NCI-H2107 treated with DMSO at 0.1 percent for 48 hours (cell line): ENCODE measurements at regions not wholly inside any gene's neighbourhood (a gene's known extent, or its start where the extent isn't known, plus 50 kb on each side); places are given as distances from the start of the nearest gene placed in this dataset.

Experiments used
- DNase-seq: peaks from one replicate; lab custom pipeline; 2025; ENCODE audit not compliant: unreplicated experiment; lab: John Stamatoyannopoulos, UW

DNA sequence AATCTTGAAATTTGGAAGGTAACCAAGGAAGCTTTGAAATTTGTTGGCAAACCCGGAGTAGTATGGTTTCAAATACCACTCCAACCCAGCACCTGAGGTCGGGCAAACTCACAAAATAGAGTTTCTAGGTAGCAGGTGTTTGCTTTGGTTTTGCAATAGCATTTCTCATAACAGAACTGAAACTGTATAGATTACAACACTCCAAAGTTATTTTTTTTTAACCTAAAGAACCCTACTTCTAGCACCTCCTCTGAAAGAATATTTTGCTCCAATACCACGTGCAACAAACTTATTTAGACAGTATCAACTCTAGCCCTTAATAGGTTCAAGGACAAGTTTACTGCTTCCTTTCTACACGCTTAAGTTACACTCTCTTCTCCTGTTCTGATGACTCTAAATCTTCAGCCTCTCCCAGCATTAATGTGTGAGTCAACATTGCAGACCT, 178.5 kb upstream of the FMN2 start:
- DNase-seq = no peak

DNA sequence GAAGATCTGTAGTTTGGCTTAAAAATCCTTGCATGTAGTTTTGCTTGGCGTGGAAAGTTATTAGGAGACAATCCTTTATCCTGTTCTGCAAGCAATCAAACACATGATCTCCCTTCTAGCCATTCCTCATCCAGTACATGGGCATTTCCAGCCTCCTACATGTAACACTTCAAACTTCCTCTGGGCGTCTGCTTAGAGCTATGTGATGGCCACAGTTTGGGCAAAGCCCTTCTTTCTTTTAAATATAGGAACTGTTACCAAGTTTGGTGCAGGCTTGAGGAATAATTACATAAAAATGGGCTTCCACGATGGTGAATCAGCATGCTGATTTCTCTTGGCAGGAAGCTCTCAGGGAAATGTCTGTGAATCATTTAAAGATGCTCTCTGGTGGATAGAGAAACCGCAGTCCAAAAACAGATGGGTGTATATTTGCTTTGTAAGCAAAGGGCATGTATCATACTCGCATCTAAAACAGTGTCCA, 176.9 kb upstream of the FMN2 start:
- DNase-seq = no peak

DNA sequence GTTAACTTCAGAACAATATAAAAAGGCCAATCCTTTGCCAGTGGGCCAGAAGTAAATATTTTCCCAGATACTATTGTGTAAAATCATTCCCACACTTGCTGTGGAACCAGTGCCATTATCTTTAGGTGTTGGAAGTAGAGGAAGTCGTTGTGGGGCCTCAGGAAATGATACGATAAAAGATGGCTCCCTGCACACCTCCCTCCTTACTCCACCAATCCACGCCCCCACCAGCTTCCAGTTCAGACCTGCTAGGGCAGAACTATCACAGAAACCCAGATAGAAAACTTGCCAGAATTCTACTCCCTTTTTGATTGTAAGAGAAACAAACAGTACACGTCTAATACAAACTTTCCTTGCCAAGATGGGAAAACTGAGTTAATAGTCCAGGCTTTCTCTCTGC, 173.0 kb upstream of the FMN2 start:
- no peak for DNase-seq

DNA sequence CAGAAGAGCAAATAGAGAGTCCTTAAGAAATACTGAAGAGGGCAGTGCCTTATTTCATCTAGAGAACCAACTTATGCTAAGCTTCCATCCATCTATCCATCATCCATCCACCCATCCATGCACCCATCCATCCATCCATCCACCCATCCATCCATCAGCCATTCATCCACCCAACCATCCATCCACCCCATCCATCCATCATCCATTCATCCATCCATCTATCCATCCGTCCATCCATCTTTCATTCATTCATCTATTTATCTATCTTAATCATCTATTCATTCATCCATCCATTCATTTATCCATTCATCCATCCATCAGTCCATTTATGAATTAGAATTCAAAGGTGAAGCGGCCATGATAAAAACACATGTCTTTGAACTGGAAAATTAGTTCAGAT, 171.5 kb upstream of the FMN2 start:
- DNase-seq = no peak

DNA sequence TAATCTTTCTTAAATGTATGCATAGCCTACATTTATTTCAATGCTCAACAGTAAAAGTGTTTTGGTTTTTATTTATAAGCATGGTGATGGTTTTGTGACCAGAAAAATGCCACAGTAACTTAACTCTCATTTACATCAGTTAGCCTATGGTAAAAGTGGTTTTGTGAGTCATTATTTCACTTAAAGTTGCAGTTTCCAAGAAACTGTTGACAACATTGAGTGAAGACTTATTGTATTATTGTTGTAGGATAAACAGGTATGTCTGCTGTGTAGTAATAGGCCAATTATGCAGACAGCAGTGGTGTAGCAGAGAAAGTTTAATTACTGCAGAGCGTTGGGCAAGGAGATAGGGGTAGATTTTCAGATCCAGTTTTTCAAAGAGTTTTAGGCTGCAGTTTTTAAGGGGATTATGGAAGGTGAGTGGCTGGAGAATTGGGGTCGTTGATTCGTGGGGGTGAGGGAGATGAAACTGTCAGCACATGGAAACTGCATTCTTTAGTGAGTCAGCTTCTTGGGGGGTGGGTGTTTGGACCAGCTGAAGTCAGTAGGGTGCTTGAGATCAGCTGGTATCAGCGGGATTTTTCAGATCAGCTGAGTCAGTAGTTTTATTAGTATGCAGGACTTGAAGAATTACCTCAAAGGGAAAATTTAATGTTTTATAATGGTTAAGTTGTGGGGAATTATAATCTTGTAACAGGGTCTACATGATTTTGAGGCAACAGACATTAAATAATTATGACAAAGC, 168.7 kb upstream of the FMN2 start:
- DNase-seq = no peak

DNA sequence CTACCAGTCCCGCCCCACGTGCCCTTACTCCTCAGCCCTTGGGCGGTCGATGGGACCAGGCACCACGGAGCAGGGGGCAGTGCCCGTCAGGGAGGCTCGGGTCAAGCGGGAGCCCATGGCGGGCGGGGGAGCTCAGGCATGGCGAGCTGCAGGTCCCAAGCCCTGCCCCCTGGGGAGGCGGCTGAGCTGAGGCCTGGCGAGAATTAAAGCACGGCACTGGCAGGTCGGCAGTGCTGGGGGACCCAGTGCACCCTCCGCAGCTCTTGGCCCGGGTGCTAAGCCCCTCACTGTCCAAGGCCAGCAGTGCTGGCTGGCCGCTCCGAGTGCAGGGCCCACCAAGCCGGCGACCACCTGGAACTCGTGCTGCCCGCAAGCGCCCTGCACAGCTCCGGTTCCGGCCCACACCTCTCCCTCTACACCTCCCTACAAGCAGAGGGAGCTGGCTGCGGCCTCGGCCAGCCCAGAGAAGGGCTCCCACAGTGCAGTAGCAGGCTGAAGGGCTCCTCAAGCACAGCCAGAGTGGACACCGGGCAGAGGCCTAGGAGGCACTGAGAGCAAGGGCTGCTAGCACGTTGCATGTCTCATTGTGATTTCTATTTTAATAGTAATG, 166.8 kb upstream of the FMN2 start:
- DNase-seq = no peak

DNA sequence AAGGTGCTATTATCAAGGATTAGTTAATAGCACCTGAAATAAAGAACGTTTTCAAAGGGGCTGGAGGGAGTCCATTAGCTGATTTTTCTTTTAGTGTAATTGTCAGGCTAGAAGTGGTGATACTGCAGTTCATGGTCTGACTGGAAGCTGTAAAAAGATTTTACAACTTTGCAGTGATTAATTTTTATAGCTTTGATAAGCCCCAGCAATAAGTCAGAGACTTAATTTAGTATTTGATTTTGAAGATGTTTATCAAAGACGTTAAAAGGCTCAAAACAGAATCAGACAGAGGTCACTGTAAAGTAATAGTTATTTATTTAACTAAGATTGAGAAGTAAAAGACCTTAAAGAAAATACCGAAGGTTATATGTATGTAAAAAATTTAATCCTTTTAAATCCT, 165.5 kb upstream of the FMN2 start:
- DNase-seq = no peak

DNA sequence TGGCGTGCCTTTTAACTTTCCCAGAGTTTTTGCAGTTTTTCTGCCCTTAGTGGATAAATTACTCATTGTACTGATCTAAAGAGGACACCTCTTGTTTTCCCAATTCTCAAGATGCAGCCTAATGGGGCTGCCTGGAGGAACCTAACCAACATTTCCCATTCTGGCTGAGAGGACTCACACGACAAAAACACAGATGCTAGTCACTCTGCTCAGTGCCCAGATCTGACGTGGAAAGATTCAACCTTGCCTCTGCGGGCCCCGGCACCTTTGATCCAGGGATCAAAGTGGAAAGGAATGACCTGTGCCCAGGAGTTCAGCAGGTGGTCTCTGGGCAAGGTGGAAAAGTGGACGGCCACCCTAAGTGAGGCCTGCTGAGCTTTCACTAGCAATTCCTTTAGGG, 162.4 kb upstream of the FMN2 start:
- DNase-seq = no peak

DNA sequence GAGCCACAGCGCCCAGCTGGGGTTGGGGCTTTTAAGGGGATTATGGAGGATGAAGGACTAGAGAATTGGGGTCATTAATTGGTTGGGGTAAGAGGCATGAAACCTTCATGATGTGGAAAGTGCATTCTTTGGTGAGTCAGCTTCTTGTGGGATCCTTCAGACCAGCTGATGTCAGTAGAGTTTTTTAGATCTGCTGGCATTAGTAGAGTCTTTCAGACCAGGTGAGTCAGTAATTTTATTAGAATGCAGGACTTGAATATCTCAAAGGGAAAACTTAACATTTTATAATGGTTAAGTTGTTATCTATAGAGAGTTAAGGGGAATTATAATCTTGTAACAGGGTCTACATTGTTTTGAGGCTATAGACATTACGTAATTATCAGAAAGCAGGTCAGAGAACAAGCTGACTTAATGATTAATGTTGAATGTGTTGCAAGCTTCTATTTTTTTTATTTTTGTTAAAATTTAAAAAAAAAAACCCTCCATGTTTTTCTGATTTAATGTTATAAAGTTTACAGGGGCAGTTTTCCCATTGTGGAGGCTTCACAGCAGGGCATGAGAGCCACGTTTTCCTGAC, 160.9 kb upstream of the FMN2 start:
- no peak for DNase-seq

DNA sequence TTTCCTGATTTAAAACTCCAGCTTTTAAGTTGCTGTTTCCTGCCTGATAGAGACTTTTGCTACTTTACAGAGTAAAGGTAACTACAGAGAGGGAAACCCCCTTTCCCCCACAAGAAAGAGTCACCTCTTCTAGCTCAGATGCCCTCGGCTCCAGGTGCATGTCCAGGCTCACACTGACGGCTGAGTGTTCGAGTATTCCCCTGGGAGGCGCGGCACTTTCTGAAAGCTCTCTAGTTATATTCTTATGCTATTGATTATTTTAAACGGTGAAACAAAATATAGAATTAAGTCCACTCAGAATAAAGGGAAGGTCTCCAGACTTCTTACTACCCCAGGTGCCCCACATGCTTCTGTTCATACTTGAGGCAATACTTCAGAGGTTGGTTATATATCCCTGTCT, 160.3 kb upstream of the FMN2 start:
- no peak for DNase-seq

DNA sequence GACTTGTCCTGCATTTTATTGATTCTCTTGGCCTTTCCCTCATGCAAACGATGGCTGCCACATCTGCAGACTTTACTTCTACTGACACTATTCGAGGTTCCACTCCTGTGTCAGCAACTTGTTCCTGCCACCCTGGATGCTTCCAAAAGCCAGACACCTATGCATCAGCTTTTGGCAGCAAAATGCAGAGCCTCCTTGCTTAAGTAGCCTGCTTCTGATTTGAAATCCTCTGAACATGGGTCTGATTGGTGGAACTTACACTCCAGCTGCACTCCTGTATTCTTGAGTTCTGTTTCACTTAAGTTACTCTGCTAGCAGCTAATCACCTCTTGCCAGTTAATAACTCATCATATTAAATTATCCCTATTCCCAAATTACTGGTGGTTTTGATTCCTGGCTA, 152.1 kb upstream of the FMN2 start:
- no peak for DNase-seq

DNA sequence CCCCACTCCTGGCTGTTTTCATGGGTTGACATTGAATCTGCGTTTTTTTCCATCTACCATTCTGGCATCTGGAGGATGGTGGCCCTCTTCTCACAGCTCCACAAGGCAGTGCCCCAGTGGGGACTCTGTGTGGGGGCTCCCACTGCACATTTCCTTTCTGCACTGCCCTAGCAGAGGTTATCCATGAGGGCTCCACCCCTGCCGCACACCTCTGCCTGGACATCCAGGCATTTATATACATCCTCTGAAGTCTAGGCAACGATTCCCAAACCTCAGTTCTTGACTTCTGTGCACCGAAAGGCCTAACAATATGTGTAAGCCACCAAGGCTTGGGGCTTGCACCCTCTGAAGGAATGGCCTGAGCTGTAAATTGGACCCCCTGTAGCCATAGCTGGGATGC, 147.9 kb upstream of the FMN2 start:
- no peak for DNase-seq

DNA sequence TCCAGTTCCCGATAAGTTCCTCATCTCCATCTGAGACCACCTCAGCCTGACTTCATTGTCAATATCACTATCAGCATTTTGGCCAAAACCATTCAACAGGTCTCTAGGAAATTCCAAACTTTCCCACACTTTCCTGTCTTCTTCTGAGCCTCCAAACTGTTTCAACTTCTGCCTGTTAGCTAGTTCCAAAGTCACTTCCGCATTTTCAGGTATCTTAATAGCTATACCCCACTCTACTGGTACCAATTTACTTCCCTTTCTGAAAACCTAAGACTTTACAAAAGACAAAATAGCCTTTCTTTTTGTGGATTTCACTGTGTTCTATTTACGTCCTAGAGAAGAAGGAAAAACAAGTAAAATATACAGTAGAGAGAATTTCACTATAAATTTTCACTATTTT, 147.0 kb upstream of the FMN2 start:
- no peak for DNase-seq

DNA sequence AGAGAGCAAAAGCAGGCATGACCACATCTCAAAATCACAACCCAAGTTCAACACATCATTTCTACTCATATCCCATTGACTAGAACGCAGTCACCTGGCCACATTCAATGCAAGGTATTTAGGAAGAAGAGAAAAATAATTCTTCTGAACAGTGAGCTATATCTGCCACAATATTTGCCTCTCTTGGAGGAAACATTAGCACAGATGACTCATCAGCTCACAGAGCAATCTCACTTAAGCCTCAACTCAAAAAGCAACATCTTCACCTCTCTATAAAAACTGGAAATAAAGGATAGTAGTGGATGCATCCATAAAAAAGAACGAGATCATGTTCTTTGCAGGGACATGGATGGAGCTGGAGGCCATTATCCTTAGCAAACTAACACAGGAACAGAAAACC, 143.9 kb upstream of the FMN2 start:
- DNase-seq = no peak

DNA sequence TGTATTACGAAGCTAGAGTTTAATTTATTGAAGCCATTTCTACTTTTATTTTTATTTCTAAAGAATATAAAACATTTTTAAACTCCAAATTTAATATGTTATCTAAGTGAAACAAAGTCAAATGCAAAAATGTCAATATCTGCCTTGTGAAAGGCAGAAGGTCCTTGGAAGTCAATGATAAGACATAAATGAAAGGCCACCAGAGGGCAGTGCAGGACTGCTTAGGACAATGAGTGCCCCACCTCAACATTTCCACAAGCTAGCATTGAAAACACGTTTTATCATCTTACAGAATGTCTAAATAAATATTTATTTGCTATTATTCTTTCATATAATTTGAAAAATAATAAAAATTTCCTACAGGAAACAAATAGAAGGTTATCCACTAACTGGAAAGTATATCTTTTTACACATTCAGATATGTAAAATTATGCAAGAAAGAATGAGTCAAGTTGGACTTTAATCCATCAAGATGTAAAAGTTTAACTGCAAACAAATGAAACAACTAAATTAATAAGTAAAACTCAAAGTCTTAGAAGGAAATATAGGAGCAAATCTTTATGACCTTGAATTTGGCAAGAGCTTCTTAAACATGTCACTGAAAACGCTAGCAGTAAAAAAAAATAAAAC, 140.1 kb upstream of the FMN2 start:
- peak; percentile 59 for DNase-seq

DNA sequence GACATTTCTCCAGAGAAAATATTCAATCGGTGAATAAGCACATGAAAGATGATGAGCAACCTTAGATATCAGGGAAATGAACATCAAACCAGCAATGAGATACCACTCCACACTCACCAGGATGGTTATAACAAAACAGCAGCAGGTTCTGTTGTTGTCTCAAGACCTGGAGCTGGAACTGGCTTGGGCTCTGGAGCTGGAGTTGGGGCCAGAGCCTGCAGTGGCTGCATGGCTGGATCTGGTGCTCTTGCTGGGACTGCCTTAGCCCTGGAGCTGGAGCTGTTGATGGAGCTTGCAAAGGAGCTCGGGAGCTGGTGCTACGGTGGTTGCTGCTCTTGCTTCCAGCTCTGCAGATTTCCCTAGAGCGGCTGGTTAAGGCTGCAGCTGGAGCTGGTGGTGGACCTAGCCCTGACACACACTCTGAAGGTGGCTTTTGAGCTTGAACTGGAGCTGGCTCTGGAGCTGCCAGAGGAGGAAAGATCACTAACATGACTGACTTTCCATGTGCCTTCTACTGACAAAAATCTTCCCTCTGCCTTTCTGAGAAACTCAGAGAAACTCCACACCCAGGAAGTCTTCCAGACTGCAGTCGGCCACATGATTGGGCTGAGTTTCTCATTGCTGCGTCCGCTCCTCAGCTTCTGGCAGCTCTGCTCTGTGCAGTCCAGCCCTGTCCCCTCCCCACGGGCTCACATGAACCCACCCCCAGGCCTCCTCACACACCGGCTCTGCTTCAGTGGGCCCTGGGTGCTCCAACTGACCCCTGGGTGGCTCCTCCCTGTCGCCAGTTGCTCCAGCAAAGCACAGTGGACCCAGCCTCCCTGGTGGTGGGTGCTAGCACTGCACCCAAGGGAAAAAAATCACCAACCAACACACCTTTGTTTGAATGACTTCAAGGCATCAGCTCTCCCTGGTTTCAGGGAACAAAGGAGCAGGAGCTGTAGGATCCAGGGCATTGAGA, 139.1 kb upstream of the FMN2 start:
- DNase-seq = no peak

DNA sequence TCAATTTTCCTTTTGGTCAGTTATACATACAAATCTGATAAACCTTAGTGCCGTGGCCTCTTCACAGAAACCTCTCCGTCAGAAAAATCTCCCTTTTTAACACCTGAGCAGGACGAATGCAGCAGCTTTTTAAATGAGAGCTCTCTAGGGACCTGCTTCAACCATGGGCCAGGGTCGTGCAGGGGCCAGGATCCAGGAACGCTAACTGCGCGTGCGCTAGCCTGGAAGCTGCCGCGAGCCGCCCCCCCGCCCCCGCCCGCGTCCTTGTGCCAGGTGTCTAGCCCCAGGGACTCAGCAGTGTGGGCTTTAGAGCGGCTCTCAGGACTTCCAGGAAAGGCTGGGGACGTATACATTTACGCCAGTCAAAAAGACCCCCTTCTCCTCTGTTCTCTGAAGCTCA, 136.8 kb upstream of the FMN2 start:
- no peak for DNase-seq

DNA sequence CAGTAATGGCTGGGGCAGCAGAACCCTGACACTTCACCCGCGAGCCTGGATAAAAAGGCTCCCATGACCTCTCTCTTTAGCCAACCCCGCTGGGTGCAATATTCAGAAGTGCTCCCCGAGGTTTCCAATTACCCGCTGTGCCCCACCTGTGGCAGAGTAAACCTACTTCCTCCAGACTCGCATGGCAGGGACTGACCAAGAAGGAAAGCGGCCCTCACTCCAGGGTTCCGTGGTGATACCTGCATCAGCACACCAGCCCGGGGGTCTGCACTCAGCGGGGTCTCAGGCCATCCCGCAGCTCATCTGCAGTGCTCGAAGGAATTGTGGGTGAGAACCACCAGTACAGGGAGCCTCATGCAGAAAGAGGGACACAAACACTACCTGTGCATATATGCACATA, 136.3 kb upstream of the FMN2 start:
- DNase-seq = no peak

DNA sequence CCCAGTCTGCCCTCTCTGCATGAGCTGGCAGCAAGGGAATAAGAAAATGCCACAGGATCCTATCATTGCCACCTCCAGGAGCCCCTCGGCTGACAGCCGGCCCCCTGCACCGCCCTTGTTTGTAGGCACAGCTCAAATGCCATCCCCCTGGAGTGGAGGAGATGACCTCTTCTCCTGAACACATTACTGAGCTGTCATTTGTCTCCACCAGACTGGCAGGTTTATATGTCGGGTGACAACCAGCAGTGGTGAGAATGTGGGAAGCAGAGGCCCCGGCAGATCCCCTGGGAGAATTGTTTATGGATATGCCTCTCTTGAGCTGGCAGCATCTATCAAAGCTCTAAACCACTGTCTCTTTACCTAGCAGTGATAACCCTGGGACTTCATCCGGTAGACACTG, 135.4 kb upstream of the FMN2 start:
- no peak for DNase-seq

DNA sequence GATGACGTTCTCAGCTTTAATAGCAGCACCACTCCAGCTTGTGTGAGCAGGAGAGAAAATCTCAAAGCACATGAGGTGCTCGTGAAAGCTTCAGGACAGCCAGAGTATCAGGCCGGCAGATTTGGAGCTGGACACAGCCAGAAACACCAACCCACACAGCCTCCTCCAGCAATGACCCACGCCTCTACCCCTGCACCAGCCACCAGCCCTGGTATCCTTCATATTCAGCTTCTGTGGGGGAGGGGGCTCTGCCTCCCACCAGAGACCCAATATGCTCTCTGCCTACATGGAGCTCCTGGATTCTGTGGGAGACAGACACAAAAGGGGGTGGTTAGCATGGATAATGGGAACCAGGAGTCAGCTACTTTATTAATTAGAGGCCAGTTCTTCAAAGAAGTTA, 133.6 kb upstream of the FMN2 start:
- DNase-seq = no peak

DNA sequence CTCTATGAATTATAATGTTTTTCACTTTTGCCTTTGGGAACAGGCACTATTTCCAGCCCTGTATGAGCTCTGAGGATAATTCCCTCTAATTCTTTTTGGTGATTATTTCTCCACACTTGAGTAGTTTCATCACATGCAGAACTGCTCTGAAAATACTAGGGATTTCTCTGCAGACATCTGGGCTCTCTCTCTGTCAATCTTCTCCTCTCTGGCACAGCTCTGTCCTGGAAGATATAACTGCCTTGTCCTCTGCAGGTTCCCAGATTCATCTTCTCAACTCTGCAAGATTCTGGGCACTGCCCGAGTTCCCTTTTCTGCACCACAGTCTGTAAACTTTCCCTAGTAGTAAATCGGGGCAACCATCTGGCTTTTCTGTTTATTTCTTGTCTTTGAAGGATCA, 131.3 kb upstream of the FMN2 start:
- DNase-seq = no peak
